Immature natural killer cell (primary cell): ENCODE measurements at regions not wholly inside any gene's neighbourhood (a gene's known extent, or its start where the extent isn't known, plus 50 kb on each side); places are given as distances from the start of the nearest gene placed in this dataset.

ENCODE experiments used
- DNase-seq, 3 donors: peaks; one replicate each; pipeline ENCODE4 v3.0.0; 2022; ENCODE audit warnings: mixed read lengths in 1 of 3
- H3K27ac Mint-ChIP-seq, 6 donors: one replicate each; pipeline ENCODE4 v1.8.0; 2020; ENCODE audit warnings: mixed read lengths in 6 of 6, mild to moderate bottlenecking in 5 of 6, inconsistent platforms in 4 of 6, moderate library complexity in 3 of 6
- H3K27me3 Mint-ChIP-seq, 3 donors: one replicate each; pipeline ENCODE4 v1.8.0; 2020 to 2021; ENCODE audit warnings: low read depth in 3 of 3, mild to moderate bottlenecking in 3 of 3, mixed read lengths in 3 of 3, moderate library complexity in 3 of 3, inconsistent platforms in 1 of 3
- H3K36me3 Mint-ChIP-seq, 3 donors: one replicate each; pipeline ENCODE4 v1.8.0; 2020; ENCODE audit warnings: mixed read lengths in 3 of 3, inconsistent platforms in 2 of 3, mild to moderate bottlenecking in 2 of 3
- H3K4me1 Mint-ChIP-seq, 2 donors: one replicate each; pipeline ENCODE4 v1.8.0; 2020; ENCODE audit warnings: inconsistent platforms in 2 of 2, mild to moderate bottlenecking in 2 of 2, mixed read lengths in 2 of 2, moderate library complexity in 1 of 2
- H3K4me3 Mint-ChIP-seq, 5 donors: one replicate each; pipeline ENCODE4 v1.8.0; 2020; ENCODE audit warnings: mild to moderate bottlenecking in 5 of 5, mixed read lengths in 5 of 5, inconsistent platforms in 3 of 5, moderate library complexity in 3 of 5
- H3K9me3 Mint-ChIP-seq, 6 donors: one replicate each; pipeline ENCODE4 v1.8.0; 2020; ENCODE audit warnings: mild to moderate bottlenecking in 6 of 6, mixed read lengths in 6 of 6, inconsistent platforms in 4 of 6, moderate library complexity in 3 of 6

DNA sequence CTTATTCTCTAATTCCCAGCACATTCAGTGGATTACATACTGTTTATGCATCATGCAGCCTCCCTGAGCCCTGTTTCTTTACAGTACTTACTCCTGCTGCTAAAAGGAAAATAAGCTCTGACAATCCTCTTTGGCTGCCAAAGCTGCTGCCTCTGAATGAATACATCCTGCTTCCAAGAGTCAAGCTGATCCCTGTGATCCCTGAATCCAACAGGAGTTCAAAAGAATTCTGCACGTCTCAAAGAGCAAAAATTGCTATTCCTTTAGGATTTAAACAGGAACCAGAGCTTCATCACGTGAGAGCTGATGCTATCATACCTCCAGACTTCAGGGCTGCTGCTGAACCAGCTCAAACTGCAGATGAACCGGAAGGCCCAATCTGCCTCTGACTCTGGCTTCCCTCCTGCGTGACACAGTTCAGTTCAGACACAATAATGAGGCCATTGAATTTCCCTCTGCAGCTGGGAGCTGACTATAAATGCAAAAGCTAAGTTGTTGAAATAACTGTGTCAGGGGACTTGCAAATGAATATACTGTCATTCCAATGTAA lies 851.0 kb upstream of the PHF14 start:
- H3K9me3 Mint-ChIP-seq, result peaks cover 2 to 21% (median 9%) of the 10 kb centered on the region in 6 donors
- DNase-seq, result no peak
- no peak overlapping the region for H3K4me3 Mint-ChIP-seq
- no peaks in the 10 kb centered on the region for H3K4me1 Mint-ChIP-seq
- H3K36me3 Mint-ChIP-seq, result no peaks in the 10 kb centered on the region
- peaks cover 0 to 1% (median 0%) of the 10 kb centered on the region in 3 donors for H3K27me3 Mint-ChIP-seq
- no peak overlapping the region for H3K27ac Mint-ChIP-seq

DNA sequence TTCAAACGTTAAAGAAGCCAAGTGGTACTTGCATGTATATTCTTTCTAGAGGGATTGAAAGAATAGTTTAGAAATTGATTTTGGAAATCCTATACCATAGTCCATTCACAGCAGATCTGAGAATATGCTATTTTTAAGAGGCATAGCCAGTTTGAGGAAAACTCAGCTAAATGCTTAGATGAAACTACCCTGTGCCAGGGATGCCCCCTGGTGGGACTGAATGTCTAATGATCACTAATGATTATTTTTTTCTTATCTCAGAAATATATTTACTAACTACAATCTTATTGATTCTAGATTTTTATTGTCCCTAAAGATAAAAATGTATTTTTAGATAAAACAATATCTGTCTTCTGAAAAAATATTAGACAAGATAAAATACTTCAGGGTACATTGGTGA lies 844.9 kb upstream of the PHF14 start:
- Mint-ChIP-seq H3K4me1 (no peaks in the 10 kb centered on the region), H3K27ac (no peak overlapping the region), H3K36me3 (no peaks in the 10 kb centered on the region), H3K4me3 (no peak overlapping the region), H3K27me3 (peaks cover 0 to 1% (median 0%) of the 10 kb centered on the region in 3 donors), H3K9me3 (peaks cover 0 to 7% (median 1%) of the 10 kb centered on the region in 6 donors)
- DNase-seq, result no peak

DNA sequence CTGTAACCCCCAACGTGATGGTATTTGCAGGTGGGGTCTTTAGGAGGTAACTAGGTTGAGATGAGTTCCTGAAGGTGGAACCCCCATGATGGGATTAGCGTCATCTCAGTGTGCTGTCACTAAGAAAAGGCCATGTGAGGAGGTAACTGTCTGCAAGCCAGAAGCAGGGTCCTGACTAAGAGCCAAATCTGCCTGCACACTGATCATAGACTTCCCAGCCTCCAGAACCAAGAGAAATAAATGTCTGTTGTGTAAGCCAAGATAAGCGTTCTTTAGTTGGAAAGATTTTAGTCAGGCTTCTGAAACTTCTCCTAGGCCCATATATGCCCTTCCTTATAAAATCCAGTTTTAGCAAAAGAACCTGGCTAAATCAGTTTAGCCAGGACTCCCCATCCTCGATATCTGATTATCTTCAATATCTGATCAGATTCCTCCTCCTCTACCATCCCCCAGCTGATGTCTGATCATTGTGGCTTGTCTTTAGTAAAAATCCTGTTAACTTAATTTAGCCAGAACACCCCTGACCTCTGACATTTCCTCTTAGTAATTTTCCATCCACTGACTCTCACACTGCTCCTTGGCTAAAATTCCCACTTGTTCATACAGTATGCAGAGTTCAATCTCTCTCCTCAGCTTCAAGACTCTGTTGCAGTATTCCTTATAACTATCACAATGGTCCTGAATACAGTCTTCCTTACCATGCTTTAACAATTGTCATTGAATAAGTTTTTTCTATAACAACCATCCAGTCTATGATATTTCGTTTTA lies 835.4 kb upstream of the PHF14 start:
- no peak overlapping the region for H3K4me3 Mint-ChIP-seq
- no peaks in the 10 kb centered on the region for H3K36me3 Mint-ChIP-seq
- H3K27me3 Mint-ChIP-seq, result peaks cover 0 to 3% (median 0%) of the 10 kb centered on the region in 3 donors
- H3K27ac Mint-ChIP-seq, result no peak overlapping the region
- H3K4me1 Mint-ChIP-seq, result no peaks in the 10 kb centered on the region
- no peak for DNase-seq
- peaks cover 0 to 10% (median 4%) of the 10 kb centered on the region in 6 donors for H3K9me3 Mint-ChIP-seq

DNA sequence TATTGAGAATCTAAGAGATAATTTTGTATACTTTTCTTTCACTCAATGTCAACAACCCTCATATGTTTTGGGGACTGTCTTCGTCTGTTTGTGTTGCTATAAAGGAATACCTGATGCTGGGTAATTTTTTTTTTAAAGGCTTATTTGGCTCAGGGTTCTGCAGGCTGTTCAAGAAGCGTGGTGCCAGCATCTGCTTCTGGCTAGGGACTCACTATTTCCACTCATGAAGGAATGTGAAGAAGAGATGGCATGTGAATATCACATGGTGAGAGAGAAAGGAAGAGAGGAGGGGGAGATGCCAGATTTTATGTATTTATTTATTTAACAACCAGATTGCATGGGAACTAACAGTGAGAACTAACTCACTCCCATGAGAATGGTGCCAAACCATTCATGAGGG lies 827.4 kb upstream of the PHF14 start:
- Mint-ChIP-seq H3K27ac (no peak overlapping the region), H3K36me3 (no peaks in the 10 kb centered on the region), H3K9me3 (peaks cover 4 to 11% (median 6%) of the 10 kb centered on the region in 6 donors)

DNA sequence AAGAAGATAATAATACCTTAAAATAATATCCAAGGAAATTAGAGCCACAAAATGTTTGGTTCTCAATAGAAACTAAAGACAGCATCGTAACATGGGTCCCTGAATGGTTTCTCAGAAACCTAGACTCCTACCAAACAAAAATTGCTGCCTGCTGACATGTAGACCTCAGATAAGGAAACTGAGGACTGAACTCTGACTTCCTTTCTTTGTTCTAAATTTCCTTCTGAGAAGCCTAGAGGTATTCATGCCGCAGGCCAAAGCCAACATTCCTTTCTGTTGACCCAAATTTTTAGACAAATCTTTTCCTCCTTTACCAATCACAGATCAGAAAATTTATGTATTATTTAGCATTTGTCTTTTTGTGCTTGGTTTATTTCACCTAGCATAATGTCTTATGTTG lies 816.7 kb upstream of the PHF14 start:
- peaks cover 0 to 1% (median 0%) of the 10 kb centered on the region in 3 donors for H3K36me3 Mint-ChIP-seq
- no peak overlapping the region for H3K27ac Mint-ChIP-seq
- H3K4me1 Mint-ChIP-seq, result no peaks in the 10 kb centered on the region
- peaks cover 0 to 27% (median 5%) of the 10 kb centered on the region in 6 donors for H3K9me3 Mint-ChIP-seq
- DNase-seq, result no peak
- H3K27me3 Mint-ChIP-seq, result no peaks in the 10 kb centered on the region
- H3K4me3 Mint-ChIP-seq, result no peak overlapping the region

More for the DNA sequence above, 827.4 kb upstream of the PHF14 start:
- H3K4me1 Mint-ChIP-seq, result no peaks in the 10 kb centered on the region
- H3K27me3 Mint-ChIP-seq, result peaks cover 0 to 2% (median 2%) of the 10 kb centered on the region in 3 donors
- no peak overlapping the region for H3K4me3 Mint-ChIP-seq
- no peak for DNase-seq

DNA sequence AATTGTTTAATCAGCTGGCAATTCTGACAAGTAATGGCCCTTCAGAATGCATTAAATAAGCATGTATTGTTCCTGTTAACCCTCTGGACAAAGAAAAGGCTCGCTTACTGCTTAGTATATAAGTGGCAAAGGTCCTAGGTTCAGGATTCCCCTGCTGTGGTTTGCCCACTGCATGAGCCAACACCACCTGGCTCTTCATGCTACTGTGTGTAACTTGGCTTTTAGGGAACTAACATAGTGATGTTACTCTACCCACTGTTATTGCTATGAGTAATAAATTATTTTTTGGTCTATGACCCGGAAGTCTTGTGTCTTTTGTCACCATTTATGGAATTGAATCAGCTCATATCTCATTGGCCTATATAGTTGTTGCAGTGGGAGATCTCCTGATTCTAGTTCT lies 791.7 kb upstream of the PHF14 start:
- Mint-ChIP-seq H3K27me3 (no peaks in the 10 kb centered on the region), H3K36me3 (no peaks in the 10 kb centered on the region), H3K27ac (no peak overlapping the region), H3K4me3 (no peak overlapping the region), H3K4me1 (no peaks in the 10 kb centered on the region), H3K9me3 (peaks cover 2 to 13% (median 6%) of the 10 kb centered on the region in 6 donors)
- DNase-seq, result no peak

DNA sequence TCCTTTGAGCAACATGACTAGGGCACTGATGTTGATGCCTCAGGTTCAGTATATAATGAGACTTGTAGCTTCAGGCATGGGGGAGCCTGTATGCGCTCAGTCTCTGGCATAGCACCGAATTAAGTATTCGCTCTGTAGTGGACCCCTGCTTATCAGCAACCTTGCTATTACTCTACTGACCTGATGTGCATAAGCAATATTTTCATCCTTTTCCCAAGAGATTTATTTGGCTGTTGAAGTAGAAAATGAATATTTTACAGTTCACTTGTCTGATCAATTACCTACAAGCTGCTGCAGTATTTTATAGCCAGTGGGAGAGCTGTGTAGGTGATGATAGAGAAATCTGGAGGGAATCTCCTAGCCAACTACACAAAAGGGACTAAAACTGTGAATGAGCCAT lies 781.6 kb upstream of the PHF14 start:
- Mint-ChIP-seq H3K27me3 (peaks cover 0 to 2% (median 0%) of the 10 kb centered on the region in 3 donors), H3K4me1 (no peaks in the 10 kb centered on the region), H3K4me3 (no peak overlapping the region), H3K36me3 (no peaks in the 10 kb centered on the region), H3K27ac (no peak overlapping the region), H3K9me3 (peaks cover 0 to 9% (median 2%) of the 10 kb centered on the region in 6 donors)
- DNase-seq, result no peak

DNA sequence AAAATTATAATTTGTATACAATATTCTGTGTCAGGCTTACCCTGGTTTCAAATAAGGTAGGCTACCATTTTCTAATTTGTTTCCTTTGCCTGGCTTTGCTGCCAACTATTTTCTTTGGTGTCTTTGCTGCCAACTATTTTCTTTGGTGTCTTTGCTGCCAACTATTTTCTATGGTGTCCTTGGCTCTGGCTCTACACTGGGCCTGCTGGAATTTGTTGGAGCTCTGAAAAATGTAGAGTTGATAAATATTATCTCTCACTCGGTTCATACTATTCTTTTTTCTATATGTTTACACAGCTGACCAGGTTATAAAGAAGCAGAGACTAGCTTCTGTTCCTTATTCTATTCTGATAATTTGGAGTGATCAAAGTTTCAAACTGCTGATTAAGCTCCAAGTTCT lies 768.0 kb upstream of the PHF14 start:
- H3K36me3 Mint-ChIP-seq, result peaks cover 0 to 6% (median 0%) of the 10 kb centered on the region in 3 donors
- H3K27me3 Mint-ChIP-seq, result no peaks in the 10 kb centered on the region

DNA sequence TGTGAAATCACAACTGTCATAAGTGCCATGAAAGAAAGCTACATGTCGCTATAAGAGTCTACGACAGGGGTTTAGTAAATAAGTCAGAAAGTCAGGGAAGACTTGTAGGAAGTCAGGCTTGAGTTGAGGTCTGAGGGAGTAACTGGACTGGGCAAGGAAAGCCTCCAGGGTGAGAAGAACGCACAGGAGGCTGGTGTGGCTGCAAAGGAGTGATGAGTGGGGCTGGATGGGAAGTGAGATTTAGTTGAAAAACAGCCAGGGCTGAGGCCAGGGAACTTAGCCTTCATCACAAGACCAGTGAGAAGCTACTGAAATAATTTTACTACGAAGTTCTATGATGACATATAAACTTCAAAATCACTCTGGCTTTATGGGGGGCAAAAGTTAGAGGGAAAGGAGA lies 763.7 kb upstream of the PHF14 start:
- no peak overlapping the region for H3K4me3 Mint-ChIP-seq
- peaks cover 0 to 6% (median 0%) of the 10 kb centered on the region in 3 donors for H3K36me3 Mint-ChIP-seq
- DNase-seq, result no peak
- no peaks in the 10 kb centered on the region for H3K4me1 Mint-ChIP-seq
- no peak overlapping the region for H3K27ac Mint-ChIP-seq
- no peaks in the 10 kb centered on the region for H3K27me3 Mint-ChIP-seq
- H3K9me3 Mint-ChIP-seq, result peaks cover 0 to 31% (median 5%) of the 10 kb centered on the region in 6 donors

More for the DNA sequence above, 768.0 kb upstream of the PHF14 start:
- H3K4me1 Mint-ChIP-seq, result no peaks in the 10 kb centered on the region
- no peak overlapping the region for H3K4me3 Mint-ChIP-seq
- H3K27ac Mint-ChIP-seq, result no peak overlapping the region
- DNase-seq, result no peak
- H3K9me3 Mint-ChIP-seq, result peaks cover 2 to 30% (median 8%) of the 10 kb centered on the region in 6 donors

DNA sequence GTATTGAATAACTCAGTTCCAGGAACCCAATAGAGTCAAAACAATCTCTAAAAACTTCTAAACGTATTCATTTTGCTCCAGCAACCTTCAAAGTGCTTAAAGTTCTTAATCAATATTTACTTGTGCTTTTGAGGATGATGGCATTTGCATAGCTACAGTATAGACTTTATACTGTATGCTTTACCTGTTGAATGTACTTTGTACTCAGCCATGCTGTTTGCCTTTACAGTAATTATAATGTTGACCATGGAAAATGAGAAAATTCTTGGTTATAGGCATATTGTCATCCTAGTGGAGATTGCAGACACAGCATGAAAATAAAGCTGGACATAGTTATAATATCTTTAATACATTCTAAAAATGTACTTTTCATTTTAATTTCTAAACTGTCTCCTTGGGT lies 762.7 kb upstream of the PHF14 start:
- Mint-ChIP-seq H3K4me1 (no peaks in the 10 kb centered on the region), H3K27me3 (no peaks in the 10 kb centered on the region), H3K36me3 (peaks cover 0 to 6% (median 0%) of the 10 kb centered on the region in 3 donors), H3K9me3 (peaks cover 0 to 37% (median 5%) of the 10 kb centered on the region in 6 donors), H3K27ac (no peak overlapping the region), H3K4me3 (no peak overlapping the region)
- no peak for DNase-seq

DNA sequence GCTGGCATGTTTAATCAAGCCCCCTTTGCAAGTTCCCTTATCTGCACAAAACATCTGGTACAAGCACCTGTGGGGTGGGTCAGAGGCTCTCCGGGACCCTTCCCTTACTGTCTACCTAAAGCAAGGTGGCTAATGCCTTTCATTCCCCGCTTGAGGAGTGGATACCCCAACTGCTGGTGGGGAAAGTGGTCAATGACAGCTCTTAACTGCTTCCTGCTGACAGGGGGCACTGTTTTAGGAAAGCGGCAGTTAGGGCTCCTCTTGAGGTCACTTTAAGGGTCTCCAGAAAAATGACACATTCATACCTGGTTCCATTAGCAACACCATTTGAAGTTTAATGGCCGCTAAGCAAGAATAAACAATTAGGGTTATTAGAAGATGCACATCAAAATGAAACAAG lies 761.8 kb upstream of the PHF14 start:
- no peak overlapping the region for H3K4me3 Mint-ChIP-seq
- no peaks in the 10 kb centered on the region for H3K4me1 Mint-ChIP-seq
- no peaks in the 10 kb centered on the region for H3K27me3 Mint-ChIP-seq
- H3K9me3 Mint-ChIP-seq, result peaks cover 0 to 38% (median 8%) of the 10 kb centered on the region in 6 donors
- no peak overlapping the region for H3K27ac Mint-ChIP-seq
- H3K36me3 Mint-ChIP-seq, result peaks cover 0 to 6% (median 0%) of the 10 kb centered on the region in 3 donors
- DNase-seq, result no peak

DNA sequence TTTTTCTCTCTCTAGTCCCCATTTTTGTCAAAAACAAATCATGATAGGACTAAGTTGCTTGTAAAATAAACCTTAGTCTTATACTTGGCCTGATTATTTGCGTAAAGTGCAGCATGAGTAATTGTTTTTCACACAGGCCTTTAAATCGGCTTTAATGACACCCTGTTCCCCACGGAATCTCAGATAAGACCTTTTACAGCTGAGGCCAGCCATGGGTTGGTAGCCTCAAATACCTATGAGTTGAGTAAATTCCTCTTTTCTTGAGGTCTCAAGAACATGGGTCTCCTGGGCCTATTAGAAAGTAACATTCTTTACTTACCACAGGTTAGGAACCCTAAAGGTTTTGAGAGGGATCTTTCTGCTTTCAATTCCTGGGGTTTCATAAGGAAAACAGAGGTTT lies 761.0 kb upstream of the PHF14 start:
- no peak for DNase-seq
- no peaks in the 10 kb centered on the region for H3K27me3 Mint-ChIP-seq
- H3K36me3 Mint-ChIP-seq, result peaks cover 0 to 6% (median 0%) of the 10 kb centered on the region in 3 donors
- no peak overlapping the region for H3K27ac Mint-ChIP-seq
- no peaks in the 10 kb centered on the region for H3K4me1 Mint-ChIP-seq
- peaks cover 0 to 38% (median 8%) of the 10 kb centered on the region in 6 donors for H3K9me3 Mint-ChIP-seq
- no peak overlapping the region for H3K4me3 Mint-ChIP-seq

DNA sequence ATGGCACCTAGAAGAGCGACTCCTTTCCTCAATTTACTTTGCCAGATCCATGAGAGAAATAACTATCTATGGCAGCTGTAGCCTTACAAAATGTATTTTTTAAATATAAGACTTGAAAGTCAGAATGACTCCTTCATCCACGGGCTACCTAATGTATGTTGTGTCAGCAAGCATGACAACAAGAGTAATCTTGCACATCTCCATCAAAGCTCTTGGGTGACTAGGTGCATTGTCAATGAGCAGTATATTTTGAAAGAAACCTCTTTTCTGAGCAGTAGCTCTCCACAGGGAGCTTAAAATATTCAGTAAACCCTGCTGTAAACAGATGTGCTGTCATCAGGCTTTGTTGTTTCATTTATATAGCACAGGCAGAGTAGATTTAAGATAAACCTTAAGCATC lies 757.2 kb upstream of the PHF14 start:
- H3K27ac Mint-ChIP-seq, result no peak overlapping the region
- H3K9me3 Mint-ChIP-seq, result peaks cover 0 to 42% (median 13%) of the 10 kb centered on the region in 6 donors
- no peak for DNase-seq
- no peaks in the 10 kb centered on the region for H3K4me1 Mint-ChIP-seq
- H3K36me3 Mint-ChIP-seq, result no peaks in the 10 kb centered on the region
- H3K4me3 Mint-ChIP-seq, result no peak overlapping the region
- no peaks in the 10 kb centered on the region for H3K27me3 Mint-ChIP-seq

DNA sequence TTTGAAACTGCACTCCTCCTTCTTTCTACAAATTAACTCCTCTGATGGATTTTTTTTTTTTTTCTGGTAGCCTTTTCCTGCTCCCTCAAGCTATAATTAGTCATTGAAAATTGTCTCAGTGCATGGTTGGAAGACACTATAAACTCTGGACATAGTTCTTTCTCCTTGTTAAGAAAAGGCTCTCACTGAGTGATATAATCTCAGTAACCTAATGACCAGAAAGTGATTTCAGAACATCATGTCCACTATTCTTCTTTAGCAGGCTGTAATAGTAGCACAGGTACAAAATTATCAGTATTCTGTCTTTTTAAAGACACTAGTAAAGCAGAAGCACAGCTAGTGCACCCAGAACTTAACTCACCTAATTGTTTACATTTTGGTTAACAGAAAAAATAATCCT lies 752.6 kb upstream of the PHF14 start:
- Mint-ChIP-seq H3K36me3 (no peaks in the 10 kb centered on the region), H3K4me1 (no peaks in the 10 kb centered on the region), H3K9me3 (peaks cover 4 to 43% (median 13%) of the 10 kb centered on the region in 6 donors), H3K4me3 (no peak overlapping the region), H3K27me3 (no peaks in the 10 kb centered on the region), H3K27ac (no peak overlapping the region)
- DNase-seq, result no peak
